ENCODE measurements at regions not wholly inside any gene's neighbourhood (a gene's known extent, or its start where the extent isn't known, plus 50 kb on each side); places are given as distances from the start of the nearest gene placed in this dataset.
"Not testable (repeated sequence)": the region's sequence is repeated elsewhere in the genome, so short reads cannot be mapped to it uniquely, and the experiment has no call there.

GRCh38 chr2:33729353-33729752 is 130.3 kb upstream of the FAM98A start:
- DNase-seq = no peak

GRCh38 chr2:33728106-33728505 is 129.0 kb upstream of the FAM98A start:
- DNase-seq = no peak

- DNase-seq = no peak
These were observed 128.4 kb upstream of the FAM98A start for GRCh38 chr2:33727361-33728032.

GRCh38 chr2:33726415-33726814 is 127.3 kb upstream of the FAM98A start:
- no peak for DNase-seq

- no peak for DNase-seq
These were observed 124.2 kb upstream of the FAM98A start for GRCh38 chr2:33723329-33723728.

GRCh38 chr2:33719067-33719466 is 120.0 kb upstream of the FAM98A start:
- no peak for DNase-seq

GRCh38 chr2:33712674-33713073 is 113.6 kb upstream of the FAM98A start:
- no peak for DNase-seq

GRCh38 chr2:33709951-33710350 is 110.9 kb upstream of the FAM98A start:
- no peak for DNase-seq

GRCh38 chr2:33707312-33707711 is 108.2 kb upstream of the FAM98A start:
- DNase-seq = no peak

- peak in 2 of 4 experiments; percentile 21 to 28 for DNase-seq
These were observed 107.3 kb upstream of the FAM98A start for GRCh38 chr2:33706410-33706809.

- DNase-seq = no peak
These were observed 105.3 kb upstream of the FAM98A start for GRCh38 chr2:33704406-33704855.

GRCh38 chr2:33696234-33696633 is 97.1 kb upstream of the FAM98A start:
- no peak for DNase-seq

- DNase-seq = no peak
These were observed 95.8 kb upstream of the FAM98A start for GRCh38 chr2:33694904-33695303.

GRCh38 chr2:33690686-33691085 is 91.6 kb upstream of the FAM98A start:
- not testable (repeated sequence) for DNase-seq

GRCh38 chr2:33681364-33681757 is 82.3 kb upstream of the FAM98A start:
- no peak for DNase-seq

GRCh38 chr2:33680644-33681363 is 81.7 kb upstream of the FAM98A start:
- DNase-seq = no peak

GRCh38 chr2:33678436-33678835 is 79.3 kb upstream of the FAM98A start:
- DNase-seq = no peak

GRCh38 chr2:33673937-33674336 is 74.8 kb upstream of the FAM98A start:
- DNase-seq = peak in 2 of 4 experiments; percentile 4 to 14

GRCh38 chr2:33672896-33673295 is 73.8 kb upstream of the FAM98A start:
- DNase-seq = no peak

- DNase-seq = no peak
These were observed 73.3 kb upstream of the FAM98A start for GRCh38 chr2:33672389-33672788.

GRCh38 chr2:33671198-33671597 is 72.1 kb upstream of the FAM98A start:
- DNase-seq = no peak

- no peak for DNase-seq
These were observed 71.4 kb upstream of the FAM98A start for GRCh38 chr2:33670392-33670937.

- no peak for DNase-seq
These were observed 67.8 kb upstream of the FAM98A start for GRCh38 chr2:33666879-33667278.

- DNase-seq = no peak
These were observed 65.9 kb upstream of the FAM98A start for GRCh38 chr2:33665039-33665438.

Data from suppressor macrophage (primary cell).